ENCODE measurements at regions not wholly inside any gene's neighbourhood (a gene's known extent, or its start where the extent isn't known, plus 50 kb on each side); places are given as distances from the start of the nearest gene placed in this dataset.

GRCh38 chr3:153783741-153784480 lies 337.3 kb upstream of the ARHGEF26 start (continued):
- TF ChIP-seq POLR2AphosphoS5 (IDR thresholded peaks at IDR 0.05; ENCODE audit: low read depth, low read length), result no peak

DNA sequence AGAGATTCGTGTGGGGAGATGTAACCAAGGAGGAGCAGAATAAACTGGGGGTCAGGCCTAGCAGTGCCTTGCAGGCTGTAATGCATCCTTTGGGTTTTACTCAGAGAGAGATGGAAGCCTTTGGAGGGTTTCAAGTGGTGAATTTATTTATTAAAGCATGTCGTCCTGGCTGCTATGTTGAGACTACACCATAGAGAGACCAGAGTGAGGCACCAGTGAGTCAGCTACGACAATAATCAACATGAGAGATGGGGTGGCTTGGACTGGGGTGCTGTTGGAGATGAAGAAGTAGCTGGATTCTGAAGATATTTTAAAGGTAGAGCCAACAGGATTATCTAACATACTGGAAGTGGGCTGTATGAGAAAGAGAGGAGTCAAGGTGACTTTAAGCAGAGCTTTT lies 335.3 kb upstream of the ARHGEF26 start:
- Histone ChIP-seq H3K27ac (ENCODE audit: low read depth, low read length) (no peak overlapping the region), H3K9me3 (ENCODE audit: control insufficient read depth in 1 of 2, insufficient read depth in 1 of 2, low read depth in 1 of 2, low read length in 2 of 2) (no peaks in the 10 kb centered on the region), H3K79me2 (ENCODE audit: insufficient read depth, low read length) (no peaks in the 10 kb centered on the region), H3K36me3 (ENCODE audit: control insufficient read depth in 1 of 2, insufficient read depth in 2 of 2, low read length in 2 of 2) (no peaks in the 10 kb centered on the region), H3K4me3 (replicated peaks in 1 of 2; ENCODE audit: low read depth in 1 of 2, low read length in 2 of 2) (no peak overlapping the region), H3K27me3 (ENCODE audit: insufficient read depth, low read length) (no peaks in the 10 kb centered on the region), H3K9me2 (ENCODE audit: insufficient read depth) (no peaks in the 10 kb centered on the region), H2AFZ (ENCODE audit: low read depth, low read length, poor library complexity, severe bottlenecking) (no peak overlapping the region), H3K4me2 (ENCODE audit: low read length) (no peak overlapping the region), H3K9ac (ENCODE audit: low read length) (no peak overlapping the region), H4K20me1 (ENCODE audit: insufficient read depth) (no peaks in the 10 kb centered on the region), H3K4me1 (ENCODE audit: control insufficient read depth in 1 of 2, insufficient read depth in 2 of 2, low read length in 2 of 2) (no peaks in the 10 kb centered on the region)
- ATAC-seq (peak; percentile 63; the same call in 1 of the 2 replicates), DNase-seq (ENCODE audit: low read depth, low spot score) (no peak)
- ChIA-PET POLR2A (no interaction called here), CTCF (interaction anchor here (0.7 to 2.6 kb wide), 3 partner anchors 143 to 231 kb away, joined by 3 to 9 read pairs (median 3); no protein-coding TSS in a partner anchor), RAD21 (ENCODE audit: low non-redundant PET in 1 of 2, low total read pairs in 2 of 2, uncharacterized antibody in 2 of 2, unreplicated experiment in 2 of 2) (no interaction called here)
- TF ChIP-seq RAD21 (IDR thresholded peaks at IDR 0.05; ENCODE audit: low read depth) (peak; percentile 36; the same call in 1 of the 2 replicates), ZNF274 (IDR thresholded peaks at IDR 0.05; ENCODE audit: low read depth, low read length) (no peak), CTCF (IDR thresholded peaks at IDR 0.05 in 2 of 3, conservative IDR thresholded peaks at IDR 0.05 in 1 of 3; ENCODE audit: borderline replicate concordance in 1 of 3, insufficient read depth in 1 of 3, low read depth in 2 of 3, low read length in 2 of 3) (peak; percentile 6 to 21 (median 21); a peak in 1 of 6 replicates), POLR2A (IDR thresholded peaks at IDR 0.05; ENCODE audit: borderline replicate concordance, extremely low read depth, insufficient read depth, insufficient read length) (no peak), FOSL1 (IDR thresholded peaks at IDR 0.05; ENCODE audit: low read depth) (no peak)
- TF ChIP-seq, protein P1, sequence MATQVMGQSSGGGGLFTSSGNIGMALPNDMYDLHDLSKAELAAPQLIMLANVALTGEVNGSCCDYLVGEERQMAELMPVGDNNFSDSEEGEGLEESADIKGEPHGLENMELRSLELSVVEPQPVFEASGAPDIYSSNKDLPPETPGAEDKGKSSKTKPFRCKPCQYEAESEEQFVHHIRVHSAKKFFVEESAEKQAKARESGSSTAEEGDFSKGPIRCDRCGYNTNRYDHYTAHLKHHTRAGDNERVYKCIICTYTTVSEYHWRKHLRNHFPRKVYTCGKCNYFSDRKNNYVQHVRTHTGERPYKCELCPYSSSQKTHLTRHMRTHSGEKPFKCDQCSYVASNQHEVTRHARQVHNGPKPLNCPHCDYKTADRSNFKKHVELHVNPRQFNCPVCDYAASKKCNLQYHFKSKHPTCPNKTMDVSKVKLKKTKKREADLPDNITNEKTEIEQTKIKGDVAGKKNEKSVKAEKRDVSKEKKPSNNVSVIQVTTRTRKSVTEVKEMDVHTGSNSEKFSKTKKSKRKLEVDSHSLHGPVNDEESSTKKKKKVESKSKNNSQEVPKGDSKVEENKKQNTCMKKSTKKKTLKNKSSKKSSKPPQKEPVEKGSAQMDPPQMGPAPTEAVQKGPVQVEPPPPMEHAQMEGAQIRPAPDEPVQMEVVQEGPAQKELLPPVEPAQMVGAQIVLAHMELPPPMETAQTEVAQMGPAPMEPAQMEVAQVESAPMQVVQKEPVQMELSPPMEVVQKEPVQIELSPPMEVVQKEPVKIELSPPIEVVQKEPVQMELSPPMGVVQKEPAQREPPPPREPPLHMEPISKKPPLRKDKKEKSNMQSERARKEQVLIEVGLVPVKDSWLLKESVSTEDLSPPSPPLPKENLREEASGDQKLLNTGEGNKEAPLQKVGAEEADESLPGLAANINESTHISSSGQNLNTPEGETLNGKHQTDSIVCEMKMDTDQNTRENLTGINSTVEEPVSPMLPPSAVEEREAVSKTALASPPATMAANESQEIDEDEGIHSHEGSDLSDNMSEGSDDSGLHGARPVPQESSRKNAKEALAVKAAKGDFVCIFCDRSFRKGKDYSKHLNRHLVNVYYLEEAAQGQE (IDR thresholded peaks at IDR 0.05; ENCODE audit: low read depth), result no peak
- BruUV-seq (replicated peaks), result no TSS peak
- intact Hi-C loops (cut with micrococcal nuclease), result no loop called here

Measured in HCT116 (cell line).